ENCODE measurements at regions not wholly inside any gene's neighbourhood (a gene's known extent, or its start where the extent isn't known, plus 50 kb on each side); places are given as distances from the start of the nearest gene placed in this dataset.

GRCh38 chr5:124439609-124440008, 306.8 kb downstream of the ZNF608 start:
- no peak for TF ChIP-seq EP300 (IDR thresholded peaks at IDR 0.05; ENCODE audit: borderline replicate concordance in 1 of 2, low read depth in 1 of 2, low read length in 1 of 2)
- no peak for TF ChIP-seq CTCF (IDR thresholded peaks at IDR 0.05)
- TF ChIP-seq TAF1 (IDR thresholded peaks at IDR 0.05; ENCODE audit: borderline replicate concordance, low read depth, low read length) = no peak
- no peak for TF ChIP-seq POLR2AphosphoS5 (IDR thresholded peaks at IDR 0.05; ENCODE audit: low read depth, low read length)
- TF ChIP-seq TCF12 (IDR thresholded peaks at IDR 0.05) = no peak
- TF ChIP-seq USF2 (IDR thresholded peaks at IDR 0.05; ENCODE audit: borderline replicate concordance, low read depth, low read length) = no peak
- TF ChIP-seq SIN3A (IDR thresholded peaks at IDR 0.05; ENCODE audit: borderline replicate concordance, low read depth, low read length) = no peak
- no peak for TF ChIP-seq MXI1 (IDR thresholded peaks at IDR 0.05; ENCODE audit: low read depth, low read length)
- no peak for TF ChIP-seq MAX (IDR thresholded peaks at IDR 0.05; ENCODE audit: low read depth)
- TF ChIP-seq JUND (IDR thresholded peaks at IDR 0.05) = no peak
- TF ChIP-seq ELF1 (IDR thresholded peaks at IDR 0.05) = no peak
- no peak for TF ChIP-seq NFIC (IDR thresholded peaks at IDR 0.05; ENCODE audit: borderline replicate concordance)

Measured in SK-N-SH (cell line).